ENCODE measurements at regions not wholly inside any gene's neighbourhood (a gene's known extent, or its start where the extent isn't known, plus 50 kb on each side); places are given as distances from the start of the nearest gene placed in this dataset.

GRCh38 chr15:31811641-31812040, 218.7 kb upstream of the CHRNA7 start:
- no peak for DNase-seq (ENCODE audit: low read depth in 2 of 2)
- H2AFZ ChIP-seq (ENCODE audit: low read length): no peak overlapping the region

DNA sequence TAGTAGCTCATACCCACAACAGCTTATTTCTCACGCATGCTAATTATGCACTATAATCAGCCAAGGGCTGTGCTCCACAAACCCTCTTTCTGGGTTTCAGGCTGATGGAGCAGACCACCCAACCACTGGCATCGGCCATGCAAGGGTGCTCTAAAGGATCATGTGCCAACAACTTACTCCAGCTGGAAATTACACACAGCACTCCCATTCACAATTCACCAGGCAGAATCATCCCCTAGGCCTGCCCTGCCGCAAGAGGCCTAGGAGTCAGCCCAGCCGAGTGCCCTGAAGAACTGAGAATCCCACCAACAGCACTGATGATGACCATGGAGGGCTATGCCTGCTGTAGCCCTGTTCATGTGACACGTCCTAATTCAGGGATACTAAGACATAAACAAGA, 216.2 kb upstream of the CHRNA7 start:
- Histone ChIP-seq H3K79me2 (ENCODE audit: control insufficient read depth, insufficient read depth, low read length) (no peaks in the 10 kb centered on the region), H3K9ac (ENCODE audit: insufficient read depth, low read length) (no peak overlapping the region), H3K4me2 (ENCODE audit: extremely low read depth, insufficient read depth, low read length) (no peak overlapping the region), H3K36me3 (ENCODE audit: control insufficient read depth, insufficient read depth, low read length) (no peaks in the 10 kb centered on the region), H3K4me1 (ENCODE audit: control insufficient read depth, extremely low read depth, insufficient read depth, low read length) (no peaks in the 10 kb centered on the region), H2AFZ (ENCODE audit: low read length) (no peak overlapping the region), H3K9me3 (ENCODE audit: control insufficient read depth, insufficient read depth, low read depth, low read length) (no peaks in the 10 kb centered on the region), H3K27me3 (ENCODE audit: control insufficient read depth, insufficient read depth, low read length) (no peaks in the 10 kb centered on the region), H4K20me1 (ENCODE audit: control insufficient read depth, extremely low read depth, insufficient read depth, low read length) (no peaks in the 10 kb centered on the region), H3K27ac (ENCODE audit: insufficient read depth, low read length) (no peak overlapping the region), H3K4me3 (replicated peaks in 1 of 4; ENCODE audit: control extremely low read depth in 1 of 4, insufficient read depth in 1 of 4, low read depth in 3 of 4, low read length in 4 of 4) (no peak overlapping the region)
- no peak for DNase-seq (ENCODE audit: low read depth in 2 of 2)
- TF ChIP-seq EZH2 (IDR thresholded peaks at IDR 0.05; ENCODE audit: low read length, missing control alignments) (no peak), CTCF (conservative IDR thresholded peaks at IDR 0.05 in 1 of 2, IDR thresholded peaks at IDR 0.05 in 1 of 2; ENCODE audit: low read depth in 1 of 2, low read length in 2 of 2) (no peak)

More at GRCh38 chr15:31811641-31812040, 218.7 kb upstream of the CHRNA7 start:
- TF ChIP-seq CTCF (conservative IDR thresholded peaks at IDR 0.05 in 1 of 2, IDR thresholded peaks at IDR 0.05 in 1 of 2; ENCODE audit: low read depth in 1 of 2, low read length in 2 of 2) (no peak), EZH2 (IDR thresholded peaks at IDR 0.05; ENCODE audit: low read length, missing control alignments) (no peak)
- Histone ChIP-seq H4K20me1 (ENCODE audit: control insufficient read depth, extremely low read depth, insufficient read depth, low read length) (no peaks in the 10 kb centered on the region), H3K4me2 (ENCODE audit: extremely low read depth, insufficient read depth, low read length) (no peak overlapping the region), H3K27ac (ENCODE audit: insufficient read depth, low read length) (no peak overlapping the region), H3K36me3 (ENCODE audit: control insufficient read depth, insufficient read depth, low read length) (no peaks in the 10 kb centered on the region), H3K27me3 (ENCODE audit: control insufficient read depth, insufficient read depth, low read length) (no peaks in the 10 kb centered on the region), H3K9me3 (ENCODE audit: control insufficient read depth, insufficient read depth, low read depth, low read length) (no peaks in the 10 kb centered on the region), H3K79me2 (ENCODE audit: control insufficient read depth, insufficient read depth, low read length) (no peaks in the 10 kb centered on the region), H3K9ac (ENCODE audit: insufficient read depth, low read length) (no peak overlapping the region), H3K4me1 (ENCODE audit: control insufficient read depth, extremely low read depth, insufficient read depth, low read length) (no peaks in the 10 kb centered on the region), H3K4me3 (replicated peaks in 1 of 4; ENCODE audit: control extremely low read depth in 1 of 4, insufficient read depth in 1 of 4, low read depth in 3 of 4, low read length in 4 of 4) (no peak overlapping the region)

DNA sequence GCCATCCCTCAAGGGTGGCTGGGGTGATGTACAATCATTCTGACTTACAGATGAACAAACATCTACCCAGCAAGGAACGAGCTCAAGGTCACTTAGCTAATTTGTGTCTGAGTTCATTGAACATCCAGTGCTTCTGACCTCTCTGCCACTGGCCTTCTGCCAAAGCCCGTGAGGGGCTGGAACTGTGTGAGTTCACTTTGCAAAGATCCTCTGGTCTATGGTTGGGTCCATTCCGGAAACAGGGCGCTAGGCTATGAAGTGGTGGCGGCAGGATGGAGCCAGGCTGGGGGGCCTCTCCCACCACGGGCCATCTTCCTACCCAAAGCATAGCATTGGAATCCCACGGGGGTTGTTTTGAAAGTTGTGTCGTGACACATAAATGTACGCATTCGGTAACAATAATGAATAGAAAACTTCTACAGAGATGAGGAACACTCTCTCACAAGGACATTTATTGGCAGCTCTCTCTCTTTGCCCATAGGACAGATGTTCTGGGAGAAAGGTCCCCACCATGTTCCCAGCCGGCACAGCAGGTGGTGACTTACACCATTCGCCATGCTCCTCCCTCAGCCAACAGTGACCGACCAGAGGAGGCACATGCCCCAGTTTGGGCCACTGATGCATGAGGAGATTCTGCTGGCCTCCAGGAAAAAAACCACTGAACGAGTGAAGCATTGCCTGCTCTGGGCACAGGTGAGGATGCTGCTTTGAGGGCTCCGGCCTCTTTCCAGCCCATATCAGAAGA, 214.7 kb upstream of the CHRNA7 start:
- no peaks in the 10 kb centered on the region for H3K27me3 ChIP-seq (ENCODE audit: control insufficient read depth, insufficient read depth, low read length)
- no peaks in the 10 kb centered on the region for H3K79me2 ChIP-seq (ENCODE audit: control insufficient read depth, insufficient read depth, low read length)
- no peak overlapping the region for H3K9ac ChIP-seq (ENCODE audit: insufficient read depth, low read length)
- no peaks in the 10 kb centered on the region for H4K20me1 ChIP-seq (ENCODE audit: control insufficient read depth, extremely low read depth, insufficient read depth, low read length)
- no peak overlapping the region for H3K4me3 ChIP-seq (replicated peaks in 1 of 4; ENCODE audit: control extremely low read depth in 1 of 4, insufficient read depth in 1 of 4, low read depth in 3 of 4, low read length in 4 of 4)
- no peak for TF ChIP-seq EZH2 (IDR thresholded peaks at IDR 0.05; ENCODE audit: low read length, missing control alignments)
- no peak for TF ChIP-seq CTCF (conservative IDR thresholded peaks at IDR 0.05 in 1 of 2, IDR thresholded peaks at IDR 0.05 in 1 of 2; ENCODE audit: low read depth in 1 of 2, low read length in 2 of 2)
- DNase-seq (ENCODE audit: low read depth in 2 of 2): no peak
- no peak overlapping the region for H3K27ac ChIP-seq (ENCODE audit: insufficient read depth, low read length)
- no peak overlapping the region for H3K4me2 ChIP-seq (ENCODE audit: extremely low read depth, insufficient read depth, low read length)
- H3K9me3 ChIP-seq (ENCODE audit: control insufficient read depth, insufficient read depth, low read depth, low read length): no peaks in the 10 kb centered on the region
- H3K36me3 ChIP-seq (ENCODE audit: control insufficient read depth, insufficient read depth, low read length): no peaks in the 10 kb centered on the region
- no peaks in the 10 kb centered on the region for H3K4me1 ChIP-seq (ENCODE audit: control insufficient read depth, extremely low read depth, insufficient read depth, low read length)
- no peak overlapping the region for H2AFZ ChIP-seq (ENCODE audit: low read length)
